OCI-LY1 (cell line): ENCODE measurements at regions not wholly inside any gene's neighbourhood (a gene's known extent, or its start where the extent isn't known, plus 50 kb on each side); places are given as distances from the start of the nearest gene placed in this dataset.

Source experiments
- H2AFZ ChIP-seq: fragments of 200-600 bp; sonication (generic), shearing (Covaris generic); 2 replicates; pipeline ENCODE4 v1.6.0; 2014; ENCODE audit warnings: antibody characterized with exemption, mild to moderate bottlenecking, low read length
- H3F3A ChIP-seq: fragments of 200-600 bp; sonication (generic), shearing (Covaris generic); 2 replicates; pipeline ENCODE4 v1.6.0; 2014; ENCODE audit warnings: mild to moderate bottlenecking, antibody characterized with exemption, low read length, moderate library complexity; ENCODE audit not compliant: insufficient read depth
- H3K27ac ChIP-seq: fragments of 200-600 bp; sonication (generic); 2 replicates; pipeline ENCODE4 v1.5.1; 2014; ENCODE audit warnings: low read length, mixed run types, mild to moderate bottlenecking, low read depth; ENCODE audit not compliant: poor library complexity, severe bottlenecking
- H3K27me3 ChIP-seq: fragments of 200-600 bp; sonication (generic); 2 replicates; pipeline ENCODE4 v1.6.0; 2014; ENCODE audit warnings: antibody characterized with exemption, mild to moderate bottlenecking, low read length, moderate library complexity; ENCODE audit not compliant: insufficient read depth
- H3K36me3 ChIP-seq: fragments of 200-600 bp; sonication (generic); 2 replicates; pipeline ENCODE4 v1.6.1; 2014; ENCODE audit warnings: mild to moderate bottlenecking, antibody characterized with exemption, low read length, moderate library complexity, mixed read lengths; ENCODE audit not compliant: insufficient read depth
- H3K4me1 ChIP-seq: fragments of 200-600 bp; sonication (generic); 2 replicates; pipeline ENCODE4 v1.5.1; 2014; ENCODE audit warnings: mild to moderate bottlenecking, low read length, moderate library complexity; ENCODE audit not compliant: insufficient read depth, severe bottlenecking
- H3K4me2 ChIP-seq: fragments of 200-600 bp; sonication (generic), shearing (Covaris generic); 2 replicates; pipeline ENCODE4 v1.6.1; 2014; ENCODE audit warnings: low read length
- H3K4me3 ChIP-seq: fragments of 200-600 bp; sonication (generic); 2 replicates; pipeline ENCODE4 v1.5.1; 2014; ENCODE audit warnings: low read length, low read depth, mild to moderate bottlenecking, mixed read lengths; ENCODE audit not compliant: poor library complexity, severe bottlenecking
- H3K79me2 ChIP-seq: fragments of 200-600 bp; shearing (Covaris generic); 2 replicates; pipeline ENCODE4 v1.6.1; 2016; ENCODE audit warnings: mixed run types, low read length, mixed read lengths; ENCODE audit not compliant: insufficient read depth
- H3K9ac ChIP-seq: fragments of 200-600 bp; sonication (generic), shearing (Covaris generic); 2 replicates; pipeline ENCODE4 v1.6.1; 2014; ENCODE audit warnings: mild to moderate bottlenecking, low read length, mixed read lengths
- H3K9me2 ChIP-seq: fragments of 200-600 bp; sonication (generic), shearing (Covaris generic); 2 replicates; pipeline ENCODE4 v1.6.1; 2014; ENCODE audit warnings: low read depth, mild to moderate bottlenecking, low read length, mixed read lengths
- H3K9me3 ChIP-seq: fragments of 200-600 bp; shearing (Covaris generic); 2 replicates; pipeline ENCODE4 v1.6.1; 2014; ENCODE audit warnings: low read length, mixed read lengths
- H4K20me1 ChIP-seq: fragments of 200-600 bp; sonication (generic), shearing (Covaris generic); 2 replicates; pipeline ENCODE4 v1.6.0; 2016; ENCODE audit warnings: mild to moderate bottlenecking, low read length; ENCODE audit not compliant: insufficient read depth
- EZH2 ChIP-seq: fragments of 200-600 bp; sonication (generic), shearing (Covaris generic); IDR thresholded peaks from 2 replicates; pipeline ENCODE4 v1.8.0; 2017; ENCODE audit warnings: borderline replicate concordance, mixed run types, mild to moderate bottlenecking, antibody characterized with exemption, low read length, moderate library complexity, mixed read lengths
- TF ChIP-seq, protein P1 (sequence below): fragments of 200-600 bp; sonication (generic), shearing (Covaris generic); IDR thresholded peaks from 2 replicates; pipeline ENCODE4 v1.5.1; 2017; ENCODE audit warnings: mild to moderate bottlenecking, antibody characterized with exemption, low read length, moderate library complexity, mixed read lengths

DNA sequence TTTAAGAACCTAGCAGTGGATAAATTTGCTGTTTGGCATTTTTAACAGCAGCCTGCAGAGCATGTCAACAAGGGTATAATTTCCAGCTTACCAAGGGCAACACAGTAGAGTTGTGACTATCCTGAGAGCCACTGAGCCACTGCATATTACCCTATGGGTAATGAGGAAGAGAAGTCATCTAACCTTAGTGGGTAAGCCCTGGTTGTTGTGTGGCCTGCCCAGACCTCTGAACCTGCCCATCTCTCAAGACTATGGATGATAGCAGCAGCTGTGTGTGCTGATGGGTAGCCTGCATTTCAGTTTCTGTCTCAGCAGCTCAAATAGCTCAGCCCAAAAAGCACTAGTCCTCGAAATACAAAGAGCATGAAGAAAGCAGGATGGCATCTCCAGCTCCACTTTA, 56.1 kb upstream of the PIP5K1B start:
- no peak overlapping the region for H3K4me2 ChIP-seq
- H3K9me3 ChIP-seq = no peaks in the 10 kb centered on the region
- no peaks in the 10 kb centered on the region for H3K9me2 ChIP-seq
- TF ChIP-seq, protein P1, sequence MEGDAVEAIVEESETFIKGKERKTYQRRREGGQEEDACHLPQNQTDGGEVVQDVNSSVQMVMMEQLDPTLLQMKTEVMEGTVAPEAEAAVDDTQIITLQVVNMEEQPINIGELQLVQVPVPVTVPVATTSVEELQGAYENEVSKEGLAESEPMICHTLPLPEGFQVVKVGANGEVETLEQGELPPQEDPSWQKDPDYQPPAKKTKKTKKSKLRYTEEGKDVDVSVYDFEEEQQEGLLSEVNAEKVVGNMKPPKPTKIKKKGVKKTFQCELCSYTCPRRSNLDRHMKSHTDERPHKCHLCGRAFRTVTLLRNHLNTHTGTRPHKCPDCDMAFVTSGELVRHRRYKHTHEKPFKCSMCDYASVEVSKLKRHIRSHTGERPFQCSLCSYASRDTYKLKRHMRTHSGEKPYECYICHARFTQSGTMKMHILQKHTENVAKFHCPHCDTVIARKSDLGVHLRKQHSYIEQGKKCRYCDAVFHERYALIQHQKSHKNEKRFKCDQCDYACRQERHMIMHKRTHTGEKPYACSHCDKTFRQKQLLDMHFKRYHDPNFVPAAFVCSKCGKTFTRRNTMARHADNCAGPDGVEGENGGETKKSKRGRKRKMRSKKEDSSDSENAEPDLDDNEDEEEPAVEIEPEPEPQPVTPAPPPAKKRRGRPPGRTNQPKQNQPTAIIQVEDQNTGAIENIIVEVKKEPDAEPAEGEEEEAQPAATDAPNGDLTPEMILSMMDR = no peak
- TF ChIP-seq EZH2 = no peak
- no peak overlapping the region for H3K9ac ChIP-seq
- H3K27me3 ChIP-seq = no peaks in the 10 kb centered on the region
- H3K36me3 ChIP-seq = no peaks in the 10 kb centered on the region
- H2AFZ ChIP-seq = no peak overlapping the region; the same call in 1 of the 2 replicates
- H3K4me1 ChIP-seq = peaks cover 49% of the 10 kb centered on the region
- H3K27ac ChIP-seq = no peak overlapping the region
- H3K4me3 ChIP-seq = no peak overlapping the region
- H3F3A ChIP-seq = no peaks in the 10 kb centered on the region
- H3K79me2 ChIP-seq = no peaks in the 10 kb centered on the region
- H4K20me1 ChIP-seq = no peaks in the 10 kb centered on the region

DNA sequence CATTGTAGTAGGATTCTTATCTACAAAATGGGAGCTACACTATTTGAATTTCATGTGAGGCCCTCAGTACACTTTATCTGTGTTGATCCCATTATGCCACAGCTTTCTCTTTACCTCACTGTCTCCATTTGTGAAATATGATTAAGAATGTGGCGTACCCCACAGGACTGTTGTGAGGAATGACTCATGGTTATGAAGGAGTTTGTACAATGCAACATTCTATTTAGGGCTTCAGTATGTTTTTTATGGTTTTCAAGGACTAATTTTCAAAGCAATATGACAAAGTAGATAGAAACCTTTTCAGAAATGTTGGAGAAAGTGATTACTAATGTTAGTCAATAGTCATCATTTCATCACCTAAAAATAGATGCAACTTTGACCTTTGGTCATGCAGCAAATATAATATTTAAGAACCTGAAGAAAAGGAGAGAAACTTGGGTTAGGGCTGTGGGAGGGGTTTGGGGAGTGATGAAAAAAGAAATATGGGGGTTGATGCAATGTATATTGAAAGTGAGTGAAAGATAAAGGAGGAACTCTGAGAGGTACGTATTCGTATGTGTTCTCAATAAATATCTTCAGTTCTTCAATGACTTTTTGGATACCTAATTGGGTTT, 53.7 kb upstream of the PIP5K1B start:
- no peak overlapping the region for H3K4me3 ChIP-seq
- no peaks in the 10 kb centered on the region for H4K20me1 ChIP-seq
- no peak overlapping the region for H2AFZ ChIP-seq
- H3K9me3 ChIP-seq = no peaks in the 10 kb centered on the region
- no peaks in the 10 kb centered on the region for H3K9me2 ChIP-seq
- H3K4me1 ChIP-seq = peaks cover 28% of the 10 kb centered on the region
- H3K27ac ChIP-seq = no peak overlapping the region
- TF ChIP-seq, protein P1 = no peak
- TF ChIP-seq EZH2 = no peak
- no peak overlapping the region for H3K9ac ChIP-seq
- H3K27me3 ChIP-seq = no peaks in the 10 kb centered on the region
- H3K36me3 ChIP-seq = no peaks in the 10 kb centered on the region
- no peaks in the 10 kb centered on the region for H3K79me2 ChIP-seq
- H3F3A ChIP-seq = no peaks in the 10 kb centered on the region
- no peak overlapping the region for H3K4me2 ChIP-seq

DNA sequence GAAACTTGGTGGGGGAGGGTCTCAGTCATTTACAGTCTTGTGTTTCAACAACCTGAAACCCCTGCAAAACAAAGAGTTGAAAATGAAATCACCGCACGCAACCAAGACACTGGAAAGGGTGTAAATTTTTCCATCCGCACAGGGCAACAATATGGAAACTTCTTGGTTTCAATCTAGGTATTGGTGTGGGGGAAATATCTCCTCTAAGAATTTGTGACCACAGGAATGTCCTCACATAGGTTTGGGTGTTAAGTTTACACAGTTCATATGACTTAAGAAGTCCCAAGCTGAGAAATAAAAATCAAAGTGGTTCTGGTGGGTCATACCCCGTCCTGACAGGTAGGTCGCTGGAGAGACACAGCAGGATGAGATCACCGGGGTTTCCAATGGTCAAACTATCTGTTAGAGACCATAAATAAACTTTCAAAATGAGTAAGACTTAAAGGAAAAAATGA, 51.9 kb upstream of the PIP5K1B start:
- Histone ChIP-seq H3K4me2 (no peak overlapping the region; the same call in 1 of the 2 replicates), H3K36me3 (no peaks in the 10 kb centered on the region)

More for the DNA sequence above, 51.9 kb upstream of the PIP5K1B start:
- peak overlapping the region; percentile 27 for H3K27ac ChIP-seq
- H3F3A ChIP-seq = no peaks in the 10 kb centered on the region
- no peaks in the 10 kb centered on the region for H3K27me3 ChIP-seq
- no peak for TF ChIP-seq EZH2
- TF ChIP-seq, protein P1 = no peak
- no peak overlapping the region for H3K9ac ChIP-seq
- no peak overlapping the region for H3K4me3 ChIP-seq
- H3K4me1 ChIP-seq = peaks cover 28% of the 10 kb centered on the region
- H3K9me2 ChIP-seq = no peaks in the 10 kb centered on the region
- H3K79me2 ChIP-seq = no peaks in the 10 kb centered on the region
- H3K9me3 ChIP-seq = no peaks in the 10 kb centered on the region
- no peak overlapping the region for H2AFZ ChIP-seq
- H4K20me1 ChIP-seq = no peaks in the 10 kb centered on the region
